Neural cell (in vitro differentiated cells): ENCODE measurements at regions not wholly inside any gene's neighbourhood (a gene's known extent, or its start where the extent isn't known, plus 50 kb on each side); places are given as distances from the start of the nearest gene placed in this dataset.

ENCODE experiments used
- CTCF ChIP-seq: fragments of 450-650 bp; IDR thresholded peaks from 2 replicates; pipeline ENCODE4 v1.5.1; 2014; ENCODE audit warnings: antibody characterized with exemption, mild to moderate bottlenecking, moderate library complexity; ENCODE audit not compliant: poor library complexity, severe bottlenecking
- EP300 ChIP-seq: fragments of 450-650 bp; conservative IDR thresholded peaks from 2 replicates; pipeline ENCODE4 v1.6.1; 2014; ENCODE audit warnings: antibody characterized with exemption, mild to moderate bottlenecking, moderate library complexity; ENCODE audit not compliant: poor library complexity, severe bottlenecking
- EZH2 ChIP-seq: fragments of 200-600, 300-800 bp; shearing (Covaris generic), sonication (generic); IDR thresholded peaks from 2 replicates; pipeline ENCODE4 v1.6.1; 2014; ENCODE audit warnings: antibody characterized with exemption, low read length, borderline replicate concordance, mild to moderate bottlenecking; ENCODE audit not compliant: insufficient read depth, poor library complexity, severe bottlenecking
- POLR2AphosphoS5 ChIP-seq: IDR thresholded peaks from 2 replicates; pipeline ENCODE4 v1.6.1; 2012
- REST ChIP-seq: IDR thresholded peaks from 2 replicates; pipeline ENCODE4 v1.6.1; 2012; ENCODE audit warnings: borderline replicate concordance
- SMC3 ChIP-seq: fragments of 450-650 bp; conservative IDR thresholded peaks from 2 replicates; pipeline ENCODE4 v1.6.1; 2014; ENCODE audit warnings: antibody characterized with exemption, mild to moderate bottlenecking, moderate library complexity; ENCODE audit not compliant: poor library complexity
- TAF1 ChIP-seq: IDR thresholded peaks from 2 replicates; pipeline ENCODE4 v1.6.1; 2012; ENCODE audit warnings: low read depth

GRCh38 chr2:150150144-150150543, 337.3 kb downstream of the RND3 start:
- TF ChIP-seq REST (no peak), CTCF (no peak), EZH2 (no peak), SMC3 (no peak), POLR2AphosphoS5 (no peak), EP300 (no peak), TAF1 (no peak)
